ENCODE measurements at regions not wholly inside any gene's neighbourhood (a gene's known extent, or its start where the extent isn't known, plus 50 kb on each side); places are given as distances from the start of the nearest gene placed in this dataset.

DNA sequence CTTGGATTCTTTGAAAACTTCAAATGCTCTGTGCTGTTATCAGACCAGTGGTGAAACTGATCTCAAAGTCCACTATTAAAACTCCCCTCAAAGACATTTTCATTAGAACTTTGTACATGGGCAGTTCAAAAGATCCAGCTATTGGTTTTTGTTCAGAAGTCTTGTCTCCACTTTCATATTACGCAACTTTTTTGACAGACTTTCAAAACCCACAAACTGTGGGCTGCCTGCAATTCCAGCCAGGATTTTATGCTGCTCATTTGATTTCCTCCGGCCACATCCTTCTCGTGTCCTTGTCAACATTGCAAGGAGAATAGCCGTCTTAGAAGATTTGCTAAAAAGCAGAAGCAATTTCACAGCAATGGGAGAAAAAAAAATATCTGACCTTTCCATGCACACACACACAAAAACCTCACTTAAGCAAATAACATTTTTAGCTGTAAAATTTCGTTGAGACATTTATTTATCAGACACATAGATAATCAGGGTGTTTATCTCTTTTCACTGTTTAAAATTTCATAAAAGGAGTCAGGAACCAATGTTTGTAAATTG is 1990.5 kb downstream of the MAT2B start:
- Histone ChIP-seq H3K27ac (no peak overlapping the region), H3K9me3 (no peaks in the 10 kb centered on the region), H3K9ac (no peak overlapping the region), H3K4me2 (no peak overlapping the region), H4K20me1 (no peaks in the 10 kb centered on the region), H3K4me1 (no peaks in the 10 kb centered on the region), H3K36me3 (no peaks in the 10 kb centered on the region), H3K4me3 (no peak overlapping the region), H3K27me3 (no peaks in the 10 kb centered on the region)
- TF ChIP-seq Cebpa-rat (IDR thresholded peaks at IDR 0.05): peak; percentile 78

DNA sequence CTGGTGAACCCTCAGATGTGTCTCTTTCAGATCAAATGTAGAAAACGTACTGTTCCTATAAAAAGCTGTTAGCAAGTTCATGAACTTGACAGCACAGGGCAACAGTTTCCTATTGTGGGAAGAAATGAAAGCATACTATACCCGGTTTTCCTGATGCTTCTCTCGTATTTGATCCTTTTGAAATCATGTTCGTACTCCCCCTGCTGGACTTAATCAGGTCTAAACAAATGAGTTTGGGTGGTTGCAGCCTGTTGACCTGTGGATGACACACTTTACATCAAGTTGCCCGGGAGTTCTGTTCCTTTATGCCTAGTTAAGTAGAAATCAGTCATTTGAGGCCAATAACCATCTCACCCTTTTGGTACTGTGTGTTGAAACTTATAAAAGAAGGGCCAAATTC is 1992.3 kb downstream of the MAT2B start:
- no peaks in the 10 kb centered on the region for H4K20me1 ChIP-seq
- H3K4me2 ChIP-seq: no peak overlapping the region
- no peaks in the 10 kb centered on the region for H3K9me3 ChIP-seq
- TF ChIP-seq Cebpa-rat (IDR thresholded peaks at IDR 0.05): no peak
- no peaks in the 10 kb centered on the region for H3K4me1 ChIP-seq
- no peak overlapping the region for H3K9ac ChIP-seq
- H3K4me3 ChIP-seq: no peak overlapping the region
- no peak overlapping the region for H3K27ac ChIP-seq
- no peaks in the 10 kb centered on the region for H3K36me3 ChIP-seq
- H3K27me3 ChIP-seq: no peaks in the 10 kb centered on the region

DNA sequence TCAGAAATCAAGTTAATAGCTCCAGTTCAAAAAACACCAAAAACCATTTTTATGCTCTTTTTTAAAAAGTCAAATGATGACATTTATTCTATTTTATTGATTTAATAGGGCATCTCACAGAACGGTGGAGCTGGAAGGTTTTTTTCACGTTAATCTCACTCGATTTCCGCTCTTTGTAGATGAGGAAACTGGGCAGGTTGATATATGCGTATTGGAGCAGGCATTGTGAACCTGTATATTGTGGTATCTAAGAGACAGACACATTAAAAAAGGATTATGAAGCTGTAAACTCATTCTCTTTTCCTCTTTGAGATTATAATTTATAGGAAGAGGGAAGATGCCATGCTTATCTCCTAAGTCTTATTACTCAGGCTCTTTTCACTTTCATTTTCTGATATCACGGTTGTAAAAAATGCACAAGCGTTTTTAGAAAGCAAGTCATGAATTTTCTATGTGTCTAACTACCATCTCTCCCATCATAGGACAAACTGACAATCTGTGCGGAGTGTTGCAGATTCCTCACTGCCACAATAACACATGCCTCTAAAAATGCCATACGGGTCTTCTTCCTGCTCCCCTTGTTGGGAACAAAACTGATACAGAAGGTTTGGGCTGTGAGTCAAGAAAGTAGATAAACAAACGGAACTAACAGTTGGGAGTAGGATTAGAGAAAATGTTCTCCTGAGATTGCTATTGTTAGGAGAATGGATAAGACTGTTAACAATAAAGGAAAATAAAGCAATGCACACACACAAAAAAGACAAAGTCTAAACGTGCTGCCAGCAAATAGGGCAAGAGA is 1997.7 kb downstream of the MAT2B start:
- H4K20me1 ChIP-seq: no peaks in the 10 kb centered on the region
- H3K9ac ChIP-seq: no peak overlapping the region
- H3K36me3 ChIP-seq: no peaks in the 10 kb centered on the region
- no peak overlapping the region for H3K4me2 ChIP-seq
- H3K27ac ChIP-seq: no peak overlapping the region
- H3K9me3 ChIP-seq: peaks cover 5% of the 10 kb centered on the region; the same call in 1 of the 2 replicates
- no peak overlapping the region for H3K4me3 ChIP-seq
- H3K27me3 ChIP-seq: no peaks in the 10 kb centered on the region
- no peaks in the 10 kb centered on the region for H3K4me1 ChIP-seq
- TF ChIP-seq Cebpa-rat (IDR thresholded peaks at IDR 0.05): no peak

DNA sequence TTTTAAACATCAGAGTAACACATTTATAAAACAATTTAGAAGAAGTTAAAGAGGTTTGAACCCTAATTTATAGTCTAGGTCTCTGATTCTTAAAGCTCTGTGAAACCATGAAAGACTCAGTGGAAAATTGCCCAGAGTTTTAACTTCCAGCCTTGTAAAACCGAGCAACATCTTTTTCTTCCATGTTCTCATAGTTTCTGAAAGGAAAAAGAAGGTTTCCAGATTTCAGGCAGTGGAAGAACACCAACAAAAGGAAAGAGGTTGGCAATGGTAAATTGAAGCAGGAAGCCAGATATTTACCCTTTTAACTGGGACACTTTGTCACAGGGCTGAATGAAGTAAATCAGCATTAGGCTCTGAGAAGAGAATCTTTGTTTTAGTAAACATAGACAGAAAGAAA is 1999.3 kb downstream of the MAT2B start:
- Histone ChIP-seq H3K9me3 (peaks cover 8% of the 10 kb centered on the region; the same call in 1 of the 2 replicates), H4K20me1 (no peaks in the 10 kb centered on the region), H3K4me1 (no peaks in the 10 kb centered on the region), H3K36me3 (no peaks in the 10 kb centered on the region), H3K9ac (no peak overlapping the region), H3K4me2 (no peak overlapping the region), H3K27me3 (no peaks in the 10 kb centered on the region), H3K4me3 (no peak overlapping the region), H3K27ac (no peak overlapping the region)
- TF ChIP-seq Cebpa-rat (IDR thresholded peaks at IDR 0.05): no peak

DNA sequence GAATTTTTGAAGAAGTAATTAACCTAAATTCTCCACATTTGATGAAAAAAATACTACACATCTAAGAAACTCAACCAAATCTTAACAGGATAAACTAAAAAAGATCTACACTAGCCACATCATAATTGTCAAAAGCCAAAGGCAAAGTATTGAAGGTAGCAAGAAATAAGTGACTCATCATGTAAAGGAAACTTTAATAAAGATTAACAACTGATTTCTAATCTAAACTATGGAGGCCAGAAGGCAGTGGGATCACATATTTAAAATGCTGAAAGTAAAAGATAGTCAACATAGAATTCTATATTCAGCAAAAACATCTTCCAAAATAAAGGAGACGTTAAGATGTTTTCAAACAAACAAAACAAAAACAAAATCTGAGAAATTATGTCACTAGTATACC is 2002.9 kb downstream of the MAT2B start:
- Histone ChIP-seq H3K27me3 (no peaks in the 10 kb centered on the region), H3K4me3 (no peak overlapping the region), H3K4me1 (no peaks in the 10 kb centered on the region), H3K9ac (no peak overlapping the region), H3K36me3 (no peaks in the 10 kb centered on the region), H3K27ac (no peak overlapping the region), H3K4me2 (no peak overlapping the region), H4K20me1 (no peaks in the 10 kb centered on the region), H3K9me3 (peaks cover 8% of the 10 kb centered on the region; the same call in 1 of the 2 replicates)
- TF ChIP-seq Cebpa-rat (IDR thresholded peaks at IDR 0.05): no peak

DNA sequence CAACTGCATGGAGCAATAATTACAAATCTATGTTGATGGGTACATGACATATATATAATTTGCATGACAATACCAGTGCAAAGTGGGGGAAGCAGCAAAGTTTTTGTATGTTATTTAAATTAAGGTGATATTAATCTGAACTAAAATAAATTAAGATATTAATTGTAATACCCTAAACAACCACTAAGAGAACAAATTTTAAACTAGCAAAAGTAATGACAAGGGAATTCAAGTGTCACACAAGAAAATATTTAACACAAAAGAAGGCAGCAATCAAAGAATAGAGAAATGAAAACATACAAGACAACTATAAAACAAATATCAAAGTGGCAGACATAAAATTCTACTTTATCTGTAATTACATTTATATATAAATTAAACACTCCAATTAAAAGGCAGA is 2003.4 kb downstream of the MAT2B start:
- no peak overlapping the region for H3K4me2 ChIP-seq
- H3K27ac ChIP-seq: no peak overlapping the region
- peaks cover 8% of the 10 kb centered on the region; the same call in 1 of the 2 replicates for H3K9me3 ChIP-seq
- no peaks in the 10 kb centered on the region for H3K36me3 ChIP-seq
- TF ChIP-seq Cebpa-rat (IDR thresholded peaks at IDR 0.05): no peak
- H4K20me1 ChIP-seq: no peaks in the 10 kb centered on the region
- H3K9ac ChIP-seq: no peak overlapping the region
- no peaks in the 10 kb centered on the region for H3K4me1 ChIP-seq
- no peaks in the 10 kb centered on the region for H3K27me3 ChIP-seq
- no peak overlapping the region for H3K4me3 ChIP-seq

DNA sequence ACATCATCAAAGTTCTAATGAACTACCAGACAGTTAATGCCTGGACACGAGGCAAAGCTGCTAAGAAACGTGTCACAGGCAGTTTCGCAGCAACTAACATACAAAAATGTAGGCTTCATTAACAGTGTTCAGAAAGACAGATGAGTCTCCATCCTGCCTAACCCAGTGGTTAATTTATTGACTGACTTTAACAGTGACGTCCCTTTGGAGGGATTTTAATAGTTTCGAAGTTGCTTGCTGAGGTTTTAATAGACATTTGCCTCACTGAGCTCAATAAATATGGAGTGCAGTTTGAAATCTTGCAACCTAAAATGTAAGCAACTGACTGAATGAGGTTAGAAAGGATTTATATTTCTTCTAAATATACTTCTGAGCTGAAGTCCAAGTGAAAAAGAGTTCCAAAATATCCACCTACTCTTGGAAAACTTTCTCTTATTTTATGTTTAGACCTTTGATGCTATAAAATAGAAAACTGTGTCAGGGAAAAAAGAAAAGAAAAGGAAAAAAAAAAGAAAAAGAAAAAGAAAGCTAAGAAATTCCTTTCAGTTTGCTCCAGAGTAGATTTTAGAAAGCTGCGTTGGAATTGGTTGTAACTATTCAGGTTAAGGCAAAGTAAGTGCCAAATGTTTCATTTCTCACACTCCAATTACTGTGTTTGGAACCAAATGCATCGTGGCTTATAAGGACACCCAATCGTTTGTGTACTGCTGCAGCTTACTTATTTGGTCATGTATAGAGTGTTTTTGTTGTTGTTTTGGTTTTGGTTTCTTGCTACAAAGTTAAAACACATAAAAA is 2016.6 kb downstream of the MAT2B start:
- TF ChIP-seq Cebpa-rat (IDR thresholded peaks at IDR 0.05): no peak
- no peaks in the 10 kb centered on the region for H3K4me1 ChIP-seq
- H3K4me2 ChIP-seq: no peak overlapping the region
- no peaks in the 10 kb centered on the region for H3K27me3 ChIP-seq
- no peaks in the 10 kb centered on the region for H3K36me3 ChIP-seq
- no peaks in the 10 kb centered on the region for H3K9me3 ChIP-seq
- no peak overlapping the region for H3K9ac ChIP-seq
- H4K20me1 ChIP-seq: no peaks in the 10 kb centered on the region
- no peak overlapping the region for H3K4me3 ChIP-seq
- H3K27ac ChIP-seq: no peak overlapping the region

DNA sequence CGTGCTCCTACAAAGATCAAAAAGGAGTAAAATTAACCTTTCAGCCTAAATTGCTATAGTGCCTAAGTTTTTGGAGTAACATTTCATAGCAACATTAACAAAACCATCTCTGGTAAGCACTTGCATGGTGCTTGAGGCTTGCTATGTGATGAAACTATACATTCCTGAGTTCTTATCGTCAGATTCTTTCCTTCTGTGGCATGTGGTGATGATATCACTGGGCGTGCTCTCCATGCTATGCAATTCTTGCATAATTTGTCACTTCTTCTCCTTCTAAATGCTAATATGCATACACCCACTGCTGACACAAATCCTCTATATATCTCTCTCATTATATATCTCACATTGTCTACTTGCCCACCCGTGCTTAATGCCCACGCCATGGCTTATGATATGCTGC is 2019.9 kb downstream of the MAT2B start:
- Histone ChIP-seq H3K36me3 (no peaks in the 10 kb centered on the region), H4K20me1 (no peaks in the 10 kb centered on the region), H3K9ac (no peak overlapping the region), H3K4me3 (no peak overlapping the region), H3K9me3 (peaks cover 14% of the 10 kb centered on the region), H3K4me2 (no peak overlapping the region), H3K27me3 (no peaks in the 10 kb centered on the region), H3K4me1 (no peaks in the 10 kb centered on the region), H3K27ac (no peak overlapping the region)
- TF ChIP-seq Cebpa-rat (IDR thresholded peaks at IDR 0.05): no peak

DNA sequence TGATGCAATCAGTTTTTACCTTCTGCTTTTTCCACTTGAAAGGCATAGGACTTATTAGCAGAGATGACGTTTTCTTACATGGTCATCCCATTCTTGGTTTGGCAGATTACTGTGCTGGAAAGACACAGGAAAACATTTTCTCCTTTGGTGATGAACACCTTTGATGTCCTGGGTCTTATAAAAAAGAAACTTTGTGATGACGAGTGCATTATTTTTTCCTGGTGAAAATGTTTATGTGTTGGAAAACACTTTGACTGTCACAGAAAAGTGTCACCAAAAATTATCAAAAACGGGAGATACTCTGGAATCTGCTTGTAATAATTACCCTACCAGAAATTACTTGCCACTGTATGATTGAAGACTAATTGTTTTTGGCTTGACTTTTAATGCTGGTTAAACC is 2020.9 kb downstream of the MAT2B start:
- H3K4me2 ChIP-seq: no peak overlapping the region
- H3K9me3 ChIP-seq: peaks cover 14% of the 10 kb centered on the region
- H3K4me1 ChIP-seq: no peaks in the 10 kb centered on the region
- H3K27ac ChIP-seq: no peak overlapping the region
- H3K36me3 ChIP-seq: no peaks in the 10 kb centered on the region
- no peaks in the 10 kb centered on the region for H4K20me1 ChIP-seq
- TF ChIP-seq Cebpa-rat (IDR thresholded peaks at IDR 0.05): no peak
- H3K4me3 ChIP-seq: no peak overlapping the region
- no peaks in the 10 kb centered on the region for H3K27me3 ChIP-seq
- no peak overlapping the region for H3K9ac ChIP-seq

DNA sequence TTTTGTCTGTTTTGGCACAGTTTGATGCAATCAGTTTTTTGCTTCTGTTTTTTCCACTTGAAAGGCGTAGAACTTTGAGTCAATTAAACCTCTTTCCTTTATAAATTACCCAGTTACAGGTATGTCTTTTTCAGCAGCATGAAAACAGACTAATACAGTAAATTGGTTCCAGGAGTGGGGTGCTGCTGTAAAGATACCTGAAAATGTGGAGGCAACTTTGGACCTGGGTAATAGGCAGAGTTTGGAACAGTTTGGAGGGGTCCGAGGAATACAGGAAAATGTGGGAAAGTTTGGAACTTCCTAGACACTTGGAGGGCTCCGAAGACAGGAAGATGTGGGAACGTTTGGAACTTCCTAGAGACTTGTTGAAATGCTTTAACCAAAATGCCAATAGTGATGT is 2022.2 kb downstream of the MAT2B start:
- H3K36me3 ChIP-seq: no peaks in the 10 kb centered on the region
- no peak for TF ChIP-seq Cebpa-rat (IDR thresholded peaks at IDR 0.05)
- H3K27me3 ChIP-seq: no peaks in the 10 kb centered on the region
- no peaks in the 10 kb centered on the region for H3K4me1 ChIP-seq
- peaks cover 14% of the 10 kb centered on the region for H3K9me3 ChIP-seq
- no peak overlapping the region for H3K9ac ChIP-seq
- H3K4me3 ChIP-seq: no peak overlapping the region
- H4K20me1 ChIP-seq: no peaks in the 10 kb centered on the region
- no peak overlapping the region for H3K4me2 ChIP-seq
- no peak overlapping the region for H3K27ac ChIP-seq
